Astrocyte (in vitro differentiated cells and primary cell): ENCODE measurements at regions not wholly inside any gene's neighbourhood (a gene's known extent, or its start where the extent isn't known, plus 50 kb on each side); places are given as distances from the start of the nearest gene placed in this dataset.
A peak's percentile ranks its signal among the peaks of the same experiment; 100 is the strongest.

Experiments
- DNase-seq: peaks from one replicate; pipeline ENCODE4 v3.0.0-alpha.2; 2010; ENCODE audit warnings: low read depth
- FAIRE-seq: peaks from 2 replicates; lab custom pipeline; 2011; peaks lifted over from hg19 to GRCh38; lab: Jason Lieb, UNC
- H2AFZ ChIP-seq: 2 replicates; pipeline ENCODE4 v1.6.0; 2012; ENCODE audit warnings: low read depth, low read length, inconsistent platforms
- H3K27ac ChIP-seq: 2 replicates; pipeline ENCODE4 v1.5.1; 2011; ENCODE audit warnings: low read depth, low read length, inconsistent platforms
- H3K27me3 ChIP-seq: 2 replicates; pipeline ENCODE4 v1.6.0; 2011; ENCODE audit warnings: low read length, inconsistent platforms; ENCODE audit not compliant: insufficient read depth
- H3K36me3 ChIP-seq: 2 replicates; pipeline ENCODE4 v1.5.1; 2011; ENCODE audit warnings: low read length, inconsistent platforms; ENCODE audit not compliant: insufficient read depth
- H3K4me1 ChIP-seq: 2 replicates; pipeline ENCODE4 v1.5.1; 2011; ENCODE audit warnings: low read length, inconsistent platforms; ENCODE audit not compliant: insufficient read depth
- H3K4me2 ChIP-seq: 2 replicates; pipeline ENCODE4 v1.6.0; 2012; ENCODE audit warnings: low read length, inconsistent platforms
- H3K4me3 ChIP-seq: 2 replicates; pipeline ENCODE4 v1.5.1; 2011; ENCODE audit warnings: low read depth, mild to moderate bottlenecking, low read length, inconsistent platforms; ENCODE audit not compliant: insufficient read depth
- H3K79me2 ChIP-seq: 2 replicates; pipeline ENCODE4 v1.6.0; 2012; ENCODE audit warnings: mild to moderate bottlenecking, low read length, inconsistent platforms; ENCODE audit not compliant: insufficient read depth
- H3K9ac ChIP-seq: 2 replicates; pipeline ENCODE4 v1.6.0; 2012; ENCODE audit warnings: mild to moderate bottlenecking, low read length, inconsistent platforms
- H3K9me3 ChIP-seq: 2 replicates; pipeline ENCODE4 v1.5.1; 2012; ENCODE audit warnings: low read depth, mild to moderate bottlenecking, low read length, inconsistent platforms; ENCODE audit not compliant: insufficient read depth
- H4K20me1 ChIP-seq: 2 replicates; pipeline ENCODE4 v1.6.0; 2012; ENCODE audit warnings: low read length, inconsistent platforms; ENCODE audit not compliant: insufficient read depth
- H3K27ac Mint-ChIP-seq: one replicate; pipeline ENCODE4 v1.8.0; 2021; ENCODE audit warnings: mild to moderate bottlenecking, mixed read lengths; ENCODE audit not compliant: unreplicated experiment
- H3K27me3 Mint-ChIP-seq: one replicate; pipeline ENCODE4 v1.8.0; 2021; ENCODE audit warnings: low read depth, mixed read lengths; ENCODE audit not compliant: unreplicated experiment
- H3K36me3 Mint-ChIP-seq: one replicate; pipeline ENCODE4 v1.8.0; 2021; ENCODE audit warnings: low read depth, mixed read lengths; ENCODE audit not compliant: unreplicated experiment
- H3K4me1 Mint-ChIP-seq: one replicate; pipeline ENCODE4 v1.8.0; 2021; ENCODE audit warnings: low read depth, mixed read lengths; ENCODE audit not compliant: unreplicated experiment
- H3K4me3 Mint-ChIP-seq: one replicate; pipeline ENCODE4 v1.8.0; 2021; ENCODE audit warnings: mild to moderate bottlenecking, moderate library complexity, mixed read lengths; ENCODE audit not compliant: unreplicated experiment
- H3K9me3 Mint-ChIP-seq: one replicate; pipeline ENCODE4 v1.8.0; 2021; ENCODE audit warnings: mild to moderate bottlenecking, mixed read lengths; ENCODE audit not compliant: unreplicated experiment
- CTCF ChIP-seq: IDR thresholded peaks from 2 replicates; pipeline ENCODE4 v1.5.1; 2011; ENCODE audit warnings: low read depth, mild to moderate bottlenecking, inconsistent platforms, low read length, moderate library complexity; ENCODE audit not compliant: insufficient read depth
- EZH2 ChIP-seq: IDR thresholded peaks from 2 replicates; pipeline ENCODE4 v1.6.1; 2012; ENCODE audit warnings: mild to moderate bottlenecking, low read length, inconsistent platforms; ENCODE audit not compliant: insufficient read depth

GRCh38 chr16:14364386-14365199 lies 265.5 kb downstream of the PARN start:
- FAIRE-seq, result no peak
- no peak overlapping the region for H3K4me3 Mint-ChIP-seq
- no peaks in the 10 kb centered on the region for H3K36me3 Mint-ChIP-seq
- H3K36me3 ChIP-seq, result no peaks in the 10 kb centered on the region
- no peak overlapping the region for H2AFZ ChIP-seq
- peak overlapping the region; percentile 5 for H3K9ac ChIP-seq
- H3K9me3 ChIP-seq, result no peaks in the 10 kb centered on the region
- H3K79me2 ChIP-seq, result no peaks in the 10 kb centered on the region
- H3K27ac ChIP-seq, result peak overlapping the region; percentile 23
- H3K4me1 ChIP-seq, result peaks cover 14% of the 10 kb centered on the region
- no peaks in the 10 kb centered on the region for H3K27me3 ChIP-seq
- peak; percentile 96 for DNase-seq
- H3K4me1 Mint-ChIP-seq, result peaks cover 15% of the 10 kb centered on the region
- H3K9me3 Mint-ChIP-seq, result no peaks in the 10 kb centered on the region
- H3K4me2 ChIP-seq, result peak overlapping the region; percentile 65
- peaks cover 13% of the 10 kb centered on the region for H3K27me3 Mint-ChIP-seq
- H3K4me3 ChIP-seq, result peak overlapping the region; percentile 30
- no peaks in the 10 kb centered on the region for H4K20me1 ChIP-seq
- no peak overlapping the region for H3K27ac Mint-ChIP-seq
- TF ChIP-seq EZH2 (no peak), CTCF (no peak)

GRCh38 chr16:14364112-14364385 lies 266.0 kb downstream of the PARN start:
- peaks cover 14% of the 10 kb centered on the region for H3K4me1 ChIP-seq
- H2AFZ ChIP-seq, result no peak overlapping the region
- TF ChIP-seq CTCF (no peak), EZH2 (no peak)
- DNase-seq (no peak), FAIRE-seq (no peak)
- peaks cover 14% of the 10 kb centered on the region for H3K27me3 Mint-ChIP-seq
- no peak overlapping the region for H3K4me3 Mint-ChIP-seq
- no peaks in the 10 kb centered on the region for H3K27me3 ChIP-seq
- peaks cover 15% of the 10 kb centered on the region for H3K4me1 Mint-ChIP-seq
- peak overlapping the region; percentile 5 for H3K27ac ChIP-seq
- H3K27ac Mint-ChIP-seq, result no peak overlapping the region
- no peak overlapping the region for H3K4me3 ChIP-seq
- no peak overlapping the region for H3K9ac ChIP-seq
- no peaks in the 10 kb centered on the region for H3K36me3 Mint-ChIP-seq
- H3K4me2 ChIP-seq, result peak overlapping the region; percentile 65
- no peaks in the 10 kb centered on the region for H3K9me3 ChIP-seq
- H4K20me1 ChIP-seq, result no peaks in the 10 kb centered on the region
- peaks cover 2% of the 10 kb centered on the region for H3K9me3 Mint-ChIP-seq
- no peaks in the 10 kb centered on the region for H3K36me3 ChIP-seq
- no peaks in the 10 kb centered on the region for H3K79me2 ChIP-seq

GRCh38 chr16:14362774-14363371 lies 267.2 kb downstream of the PARN start:
- Histone ChIP-seq H3K4me3 (peak overlapping the region; percentile 7), H3K36me3 (no peaks in the 10 kb centered on the region), H2AFZ (peak overlapping the region; percentile 38), H3K9ac (peak overlapping the region; percentile 50), H3K4me2 (peak overlapping the region; percentile 74), H3K4me1 (peaks cover 14% of the 10 kb centered on the region), H4K20me1 (no peaks in the 10 kb centered on the region), H3K27me3 (no peaks in the 10 kb centered on the region), H3K27ac (no peak overlapping the region), H3K79me2 (no peaks in the 10 kb centered on the region), H3K9me3 (no peaks in the 10 kb centered on the region)
- no peak for TF ChIP-seq EZH2
- FAIRE-seq (no peak), DNase-seq (peak; percentile 61)
- Mint-ChIP-seq H3K4me1 (peaks cover 15% of the 10 kb centered on the region), H3K9me3 (peaks cover 5% of the 10 kb centered on the region), H3K27me3 (peaks cover 21% of the 10 kb centered on the region), H3K36me3 (no peaks in the 10 kb centered on the region), H3K4me3 (no peak overlapping the region), H3K27ac (no peak overlapping the region)
